Smooth muscle cell (in vitro differentiated cells): ENCODE measurements at regions not wholly inside any gene's neighbourhood (a gene's known extent, or its start where the extent isn't known, plus 50 kb on each side); places are given as distances from the start of the nearest gene placed in this dataset.

ENCODE experiments used
- DNase-seq: peaks from one replicate; lab custom pipeline; 2025; ENCODE audit not compliant: unreplicated experiment; lab: John Stamatoyannopoulos, UW
- H2AFZ ChIP-seq: fragments of 200-600 bp; sonication (generic); 2 replicates; pipeline ENCODE4 v1.6.0; 2016; ENCODE audit warnings: antibody characterized with exemption, low read depth, mild to moderate bottlenecking
- H3F3A ChIP-seq: fragments of 200-600 bp; sonication (generic); 2 replicates; pipeline ENCODE4 v1.6.0; 2017; ENCODE audit warnings: antibody characterized with exemption, low read depth
- H3K27ac ChIP-seq: fragments of 200-600 bp; sonication (generic); 2 replicates; pipeline ENCODE4 v1.5.1; 2016; ENCODE audit warnings: low read depth, mild to moderate bottlenecking
- H3K27me3 ChIP-seq: fragments of 200-600 bp; sonication (generic); 2 replicates; pipeline ENCODE4 v1.6.1; 2016; ENCODE audit warnings: low read depth, mild to moderate bottlenecking
- H3K36me3 ChIP-seq: fragments of 200-600 bp; sonication (generic); 2 replicates; pipeline ENCODE4 v1.5.1; 2016; ENCODE audit warnings: low read depth
- H3K4me1 ChIP-seq: fragments of 200-600 bp; sonication (generic); 2 replicates; pipeline ENCODE4 v1.5.1; 2016; ENCODE audit warnings: low read depth
- H3K4me2 ChIP-seq: fragments of 200-600 bp; sonication (generic); 2 replicates; pipeline ENCODE4 v1.6.0; 2016; ENCODE audit warnings: mild to moderate bottlenecking
- H3K4me3 ChIP-seq: fragments of 200-600 bp; sonication (generic); 2 replicates; pipeline ENCODE4 v1.5.1; 2016; ENCODE audit warnings: mild to moderate bottlenecking
- H3K79me2 ChIP-seq: fragments of 200-600 bp; sonication (generic); 2 replicates; pipeline ENCODE4 v1.6.0; 2016; ENCODE audit warnings: low read depth, mild to moderate bottlenecking
- H3K9ac ChIP-seq: fragments of 200-600 bp; sonication (generic); 2 replicates; pipeline ENCODE4 v1.6.0; 2016; ENCODE audit warnings: low read depth
- H3K9me3 ChIP-seq: fragments of 200-600 bp; sonication (generic); replicated peaks from 2 replicates; pipeline ENCODE4 v1.5.1; 2016; ENCODE audit warnings: low read depth
- H4K20me1 ChIP-seq: fragments of 200-600 bp; sonication (generic); 2 replicates; pipeline ENCODE4 v1.6.0; 2016; ENCODE audit warnings: low read depth
- CTCF ChIP-seq: fragments of 200-600 bp; sonication (generic); IDR thresholded peaks from 2 replicates; pipeline ENCODE4 v1.5.1; 2017; ENCODE audit warnings: borderline replicate concordance, mild to moderate bottlenecking, antibody characterized with exemption; ENCODE audit not compliant: insufficient read depth, poor library complexity, severe bottlenecking
- WGBS: methylation state at CpG from one replicate; pipeline ENCODE4 v1.1.7; 2016; ENCODE audit warnings: low lambda C conversion rate; 5-methylcytosine and 5-hydroxymethylcytosine counted together

GRCh38 chr15:98443526-98443925 lies 204.8 kb upstream of the IGF1R start:
- Histone ChIP-seq H3K9ac (no peak overlapping the region), H3K4me3 (no peak overlapping the region), H3K79me2 (no peaks in the 10 kb centered on the region), H3K27ac (no peak overlapping the region), H3K27me3 (no peaks in the 10 kb centered on the region), H2AFZ (no peak overlapping the region), H4K20me1 (no peaks in the 10 kb centered on the region), H3K4me1 (peaks cover 16% of the 10 kb centered on the region), H3K9me3 (no peaks in the 10 kb centered on the region), H3K4me2 (no peak overlapping the region), H3F3A (no peaks in the 10 kb centered on the region), H3K36me3 (no peaks in the 10 kb centered on the region)
- TF ChIP-seq CTCF: no peak
- WGBS: 50% methylated on average over 7 of the region's 7 CpGs
- no peak for DNase-seq

GRCh38 chr15:98444138-98444537 lies 204.2 kb upstream of the IGF1R start:
- H3F3A ChIP-seq: no peaks in the 10 kb centered on the region
- H3K36me3 ChIP-seq: no peaks in the 10 kb centered on the region
- no peaks in the 10 kb centered on the region for H3K9me3 ChIP-seq
- no peak for DNase-seq
- no peak overlapping the region for H3K27ac ChIP-seq
- H3K79me2 ChIP-seq: no peaks in the 10 kb centered on the region
- no peaks in the 10 kb centered on the region for H4K20me1 ChIP-seq
- H3K4me2 ChIP-seq: no peak overlapping the region
- WGBS: 48% methylated on average over 9 of the region's 9 CpGs
- TF ChIP-seq CTCF: no peak
- H3K4me1 ChIP-seq: peaks cover 16% of the 10 kb centered on the region
- H3K9ac ChIP-seq: no peak overlapping the region
- H2AFZ ChIP-seq: no peak overlapping the region
- no peaks in the 10 kb centered on the region for H3K27me3 ChIP-seq
- no peak overlapping the region for H3K4me3 ChIP-seq

- Histone ChIP-seq H3K27me3 (no peaks in the 10 kb centered on the region), H3K4me3 (no peak overlapping the region), H3K9me3 (no peaks in the 10 kb centered on the region), H2AFZ (no peak overlapping the region), H3K36me3 (no peaks in the 10 kb centered on the region), H4K20me1 (no peaks in the 10 kb centered on the region), H3K4me1 (peaks cover 16% of the 10 kb centered on the region), H3K79me2 (no peaks in the 10 kb centered on the region), H3K9ac (no peak overlapping the region), H3K27ac (no peak overlapping the region), H3K4me2 (no peak overlapping the region), H3F3A (no peaks in the 10 kb centered on the region)
- WGBS: 90% methylated on average over 11 of the region's 11 CpGs
- no peak for DNase-seq
- TF ChIP-seq CTCF: no peak
These were observed 203.0 kb upstream of the IGF1R start for GRCh38 chr15:98445315-98445714.

- 91% methylated on average over 8 of the region's 8 CpGs for WGBS
- no peaks in the 10 kb centered on the region for H3F3A ChIP-seq
- no peak for DNase-seq
- H3K4me2 ChIP-seq: no peak overlapping the region
- H3K4me3 ChIP-seq: no peak overlapping the region
- H2AFZ ChIP-seq: no peak overlapping the region
- H3K9ac ChIP-seq: no peak overlapping the region
- H3K79me2 ChIP-seq: no peaks in the 10 kb centered on the region
- H3K27ac ChIP-seq: no peak overlapping the region
- H3K9me3 ChIP-seq: no peaks in the 10 kb centered on the region
- no peak for TF ChIP-seq CTCF
- peaks cover 16% of the 10 kb centered on the region for H3K4me1 ChIP-seq
- H3K27me3 ChIP-seq: no peaks in the 10 kb centered on the region
- no peaks in the 10 kb centered on the region for H4K20me1 ChIP-seq
- no peaks in the 10 kb centered on the region for H3K36me3 ChIP-seq
These were observed 202.3 kb upstream of the IGF1R start for GRCh38 chr15:98446083-98446482.
